OCI-LY7 (cell line): ENCODE measurements at regions not wholly inside any gene's neighbourhood (a gene's known extent, or its start where the extent isn't known, plus 50 kb on each side); places are given as distances from the start of the nearest gene placed in this dataset.

Experiments used
- EZH2phosphoT487 ChIP-seq: fragments of 200-600 bp; sonication (generic); IDR thresholded peaks from 2 replicates; pipeline ENCODE4 v1.6.1; 2018; ENCODE audit warnings: low read depth, borderline replicate concordance, mild to moderate bottlenecking, mixed run types, antibody characterized with exemption, low read length, moderate library complexity, mixed read lengths
- TF ChIP-seq, protein P1 (sequence below): fragments of 200-600 bp; sonication (generic); conservative IDR thresholded peaks from 2 replicates; pipeline ENCODE4 v1.5.1; 2014; ENCODE audit warnings: mild to moderate bottlenecking, antibody characterized with exemption, low read length, moderate library complexity, mixed read lengths

DNA sequence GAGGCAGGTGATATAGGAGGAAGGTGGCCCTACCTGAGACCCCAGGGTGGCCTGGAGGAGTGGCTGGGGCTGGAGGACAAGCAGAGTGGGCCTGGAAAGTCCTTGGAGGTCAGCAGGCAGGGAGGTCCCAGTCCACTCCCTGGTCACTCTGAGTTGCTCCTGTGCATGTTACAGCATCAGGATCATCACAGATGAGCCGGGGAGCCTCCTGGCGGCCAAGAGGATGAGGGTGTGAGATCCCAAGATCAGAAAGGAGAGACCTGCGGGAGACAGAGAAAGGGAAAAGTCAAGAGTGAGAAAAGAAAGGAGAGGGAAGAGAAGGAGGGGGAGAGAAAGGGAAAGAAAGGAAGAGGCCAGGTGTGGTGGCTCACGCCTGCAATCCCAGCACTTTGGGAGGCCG is 71.7 kb downstream of the MRM1 start:
- TF ChIP-seq, protein P1, sequence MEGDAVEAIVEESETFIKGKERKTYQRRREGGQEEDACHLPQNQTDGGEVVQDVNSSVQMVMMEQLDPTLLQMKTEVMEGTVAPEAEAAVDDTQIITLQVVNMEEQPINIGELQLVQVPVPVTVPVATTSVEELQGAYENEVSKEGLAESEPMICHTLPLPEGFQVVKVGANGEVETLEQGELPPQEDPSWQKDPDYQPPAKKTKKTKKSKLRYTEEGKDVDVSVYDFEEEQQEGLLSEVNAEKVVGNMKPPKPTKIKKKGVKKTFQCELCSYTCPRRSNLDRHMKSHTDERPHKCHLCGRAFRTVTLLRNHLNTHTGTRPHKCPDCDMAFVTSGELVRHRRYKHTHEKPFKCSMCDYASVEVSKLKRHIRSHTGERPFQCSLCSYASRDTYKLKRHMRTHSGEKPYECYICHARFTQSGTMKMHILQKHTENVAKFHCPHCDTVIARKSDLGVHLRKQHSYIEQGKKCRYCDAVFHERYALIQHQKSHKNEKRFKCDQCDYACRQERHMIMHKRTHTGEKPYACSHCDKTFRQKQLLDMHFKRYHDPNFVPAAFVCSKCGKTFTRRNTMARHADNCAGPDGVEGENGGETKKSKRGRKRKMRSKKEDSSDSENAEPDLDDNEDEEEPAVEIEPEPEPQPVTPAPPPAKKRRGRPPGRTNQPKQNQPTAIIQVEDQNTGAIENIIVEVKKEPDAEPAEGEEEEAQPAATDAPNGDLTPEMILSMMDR: no peak
- no peak for TF ChIP-seq EZH2phosphoT487
